ENCODE measurements at regions not wholly inside any gene's neighbourhood (a gene's known extent, or its start where the extent isn't known, plus 50 kb on each side); places are given as distances from the start of the nearest gene placed in this dataset.

DNA sequence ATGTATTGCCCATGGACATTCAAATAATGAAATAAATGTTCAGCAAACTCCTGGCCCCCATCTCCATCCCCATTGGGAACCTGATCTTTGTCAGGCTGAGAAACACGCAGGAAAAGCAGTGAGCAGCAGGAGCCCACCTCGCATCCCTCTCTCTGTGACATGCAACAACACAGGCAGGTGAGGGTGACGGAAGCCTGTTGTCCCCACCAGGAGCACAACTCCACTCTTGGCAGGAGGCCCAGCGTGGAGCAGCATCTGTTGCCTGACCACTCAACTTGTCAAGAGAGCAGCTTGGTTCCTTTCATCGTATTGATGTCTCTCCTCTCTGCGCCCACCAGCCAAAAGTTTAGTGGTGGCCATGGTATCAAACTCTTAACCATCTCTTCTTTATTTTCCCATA lies 586.9 kb upstream of the ARID1B start:
- ATAC-seq, result no peak
- TF ChIP-seq SNAI2 (CRISPR knock-in tag; IDR thresholded peaks at IDR 0.05) (no peak), PPARA (CRISPR knock-in tag; IDR thresholded peaks at IDR 0.05; ENCODE audit: borderline replicate concordance) (no peak), BACH2 (CRISPR knock-in tag; IDR thresholded peaks at IDR 0.05; ENCODE audit: borderline replicate concordance) (no peak)

DNA sequence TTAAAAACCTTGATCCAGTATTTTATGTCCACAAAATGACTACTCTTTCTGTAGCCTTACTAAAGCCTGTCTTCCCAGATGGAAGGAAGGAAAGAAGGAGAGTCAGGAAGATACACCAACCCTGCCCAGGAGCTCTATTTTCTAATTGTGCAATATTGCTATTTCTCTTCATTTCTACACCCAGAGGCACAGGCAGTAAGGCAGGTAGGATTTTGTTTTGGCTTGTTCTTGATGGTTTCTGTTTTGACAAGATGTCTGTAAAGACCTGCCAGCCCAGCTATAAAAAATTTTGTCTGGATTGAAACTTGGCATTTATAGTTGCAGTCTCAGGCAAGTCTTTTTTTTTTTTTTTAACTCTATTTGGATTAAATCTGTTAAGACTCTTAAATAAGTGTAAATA lies 587.5 kb upstream of the ARID1B start:
- ATAC-seq, result no peak
- no peak for TF ChIP-seq PPARA (CRISPR knock-in tag; IDR thresholded peaks at IDR 0.05; ENCODE audit: borderline replicate concordance)
- TF ChIP-seq, protein P1, sequence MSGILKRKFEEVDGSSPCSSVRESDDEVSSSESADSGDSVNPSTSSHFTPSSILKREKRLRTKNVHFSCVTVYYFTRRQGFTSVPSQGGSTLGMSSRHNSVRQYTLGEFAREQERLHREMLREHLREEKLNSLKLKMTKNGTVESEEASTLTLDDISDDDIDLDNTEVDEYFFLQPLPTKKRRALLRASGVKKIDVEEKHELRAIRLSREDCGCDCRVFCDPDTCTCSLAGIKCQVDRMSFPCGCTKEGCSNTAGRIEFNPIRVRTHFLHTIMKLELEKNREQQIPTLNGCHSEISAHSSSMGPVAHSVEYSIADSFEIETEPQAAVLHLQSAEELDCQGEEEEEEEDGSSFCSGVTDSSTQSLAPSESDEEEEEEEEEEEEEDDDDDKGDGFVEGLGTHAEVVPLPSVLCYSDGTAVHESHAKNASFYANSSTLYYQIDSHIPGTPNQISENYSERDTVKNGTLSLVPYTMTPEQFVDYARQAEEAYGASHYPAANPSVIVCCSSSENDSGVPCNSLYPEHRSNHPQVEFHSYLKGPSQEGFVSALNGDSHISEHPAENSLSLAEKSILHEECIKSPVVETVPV (CRISPR knock-in tag; IDR thresholded peaks at IDR 0.05), result no peak
- TF ChIP-seq TOX (CRISPR knock-in tag; IDR thresholded peaks at IDR 0.05; ENCODE audit: borderline replicate concordance), result no peak

DNA sequence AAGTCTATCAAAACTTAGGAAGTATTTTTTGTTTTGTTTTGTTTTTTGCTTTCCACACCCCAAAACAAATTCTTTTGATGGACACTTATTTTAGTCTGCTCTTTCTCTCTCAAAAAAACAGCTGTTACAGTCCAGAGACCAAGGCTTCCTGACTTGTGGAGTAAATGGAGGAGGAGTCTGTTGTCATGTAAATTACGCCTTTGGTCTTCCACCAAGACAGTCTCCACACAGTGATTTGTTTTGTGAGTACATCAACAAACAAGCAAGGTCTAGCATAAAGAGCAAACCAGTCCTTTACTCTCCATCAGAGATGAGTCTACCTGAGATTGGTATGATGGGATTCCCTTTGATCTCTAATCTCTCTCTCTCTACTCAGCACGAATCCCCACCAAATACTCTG lies 588.0 kb upstream of the ARID1B start:
- no peak for TF ChIP-seq ZFP30 (CRISPR knock-in tag; IDR thresholded peaks at IDR 0.05)
- TF ChIP-seq SNAI2 (CRISPR knock-in tag; IDR thresholded peaks at IDR 0.05), result no peak
- TF ChIP-seq, protein P2, sequence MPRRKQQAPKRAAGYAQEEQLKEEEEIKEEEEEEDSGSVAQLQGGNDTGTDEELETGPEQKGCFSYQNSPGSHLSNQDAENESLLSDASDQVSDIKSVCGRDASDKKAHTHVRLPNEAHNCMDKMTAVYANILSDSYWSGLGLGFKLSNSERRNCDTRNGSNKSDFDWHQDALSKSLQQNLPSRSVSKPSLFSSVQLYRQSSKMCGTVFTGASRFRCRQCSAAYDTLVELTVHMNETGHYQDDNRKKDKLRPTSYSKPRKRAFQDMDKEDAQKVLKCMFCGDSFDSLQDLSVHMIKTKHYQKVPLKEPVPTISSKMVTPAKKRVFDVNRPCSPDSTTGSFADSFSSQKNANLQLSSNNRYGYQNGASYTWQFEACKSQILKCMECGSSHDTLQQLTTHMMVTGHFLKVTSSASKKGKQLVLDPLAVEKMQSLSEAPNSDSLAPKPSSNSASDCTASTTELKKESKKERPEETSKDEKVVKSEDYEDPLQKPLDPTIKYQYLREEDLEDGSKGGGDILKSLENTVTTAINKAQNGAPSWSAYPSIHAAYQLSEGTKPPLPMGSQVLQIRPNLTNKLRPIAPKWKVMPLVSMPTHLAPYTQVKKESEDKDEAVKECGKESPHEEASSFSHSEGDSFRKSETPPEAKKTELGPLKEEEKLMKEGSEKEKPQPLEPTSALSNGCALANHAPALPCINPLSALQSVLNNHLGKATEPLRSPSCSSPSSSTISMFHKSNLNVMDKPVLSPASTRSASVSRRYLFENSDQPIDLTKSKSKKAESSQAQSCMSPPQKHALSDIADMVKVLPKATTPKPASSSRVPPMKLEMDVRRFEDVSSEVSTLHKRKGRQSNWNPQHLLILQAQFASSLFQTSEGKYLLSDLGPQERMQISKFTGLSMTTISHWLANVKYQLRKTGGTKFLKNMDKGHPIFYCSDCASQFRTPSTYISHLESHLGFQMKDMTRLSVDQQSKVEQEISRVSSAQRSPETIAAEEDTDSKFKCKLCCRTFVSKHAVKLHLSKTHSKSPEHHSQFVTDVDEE (CRISPR knock-in tag; IDR thresholded peaks at IDR 0.05), result no peak
- no peak for TF ChIP-seq GLIS3 (CRISPR knock-in tag; IDR thresholded peaks at IDR 0.05)
- TF ChIP-seq CSDC2 (CRISPR knock-in tag; IDR thresholded peaks at IDR 0.05), result no peak
- TF ChIP-seq ESRRG (CRISPR knock-in tag; IDR thresholded peaks at IDR 0.05), result no peak
- no peak for TF ChIP-seq ZC3H10 (CRISPR knock-in tag; IDR thresholded peaks at IDR 0.05)
- no peak for TF ChIP-seq ZNF565 (CRISPR knock-in tag; conservative IDR thresholded peaks at IDR 0.05; ENCODE audit: low read depth)
- no peak for TF ChIP-seq OSR1 (CRISPR knock-in tag; IDR thresholded peaks at IDR 0.05)
- no peak for TF ChIP-seq TCF4 (CRISPR knock-in tag; IDR thresholded peaks at IDR 0.05; ENCODE audit: borderline replicate concordance)
- TF ChIP-seq, protein P1 (CRISPR knock-in tag; IDR thresholded peaks at IDR 0.05), result no peak
- no peak for TF ChIP-seq RARB (CRISPR knock-in tag; IDR thresholded peaks at IDR 0.05)
- TF ChIP-seq TOX (CRISPR knock-in tag; IDR thresholded peaks at IDR 0.05; ENCODE audit: borderline replicate concordance), result no peak
- no peak for ATAC-seq

DNA sequence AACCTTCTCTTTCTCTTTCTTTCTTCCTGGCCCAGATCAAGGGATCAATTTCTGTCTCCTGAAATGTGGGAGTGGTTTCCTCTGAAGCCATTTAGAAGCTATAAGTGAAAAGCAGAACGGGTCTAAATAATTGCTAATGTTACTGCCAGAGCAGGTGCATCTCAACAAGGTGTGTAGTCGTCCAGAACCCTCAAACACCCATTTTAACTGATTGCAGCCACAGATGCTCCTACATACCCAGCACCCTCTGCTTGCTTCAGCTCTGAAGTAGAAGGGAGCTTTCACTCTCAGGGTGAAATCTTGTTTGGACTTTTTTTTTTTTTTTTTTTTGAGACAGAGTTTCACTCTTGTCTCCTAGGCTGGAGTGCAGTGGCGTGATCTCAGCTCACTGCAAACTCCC lies 592.1 kb upstream of the ARID1B start:
- ATAC-seq, result no peak
- no peak for TF ChIP-seq ISL1 (CRISPR knock-in tag; IDR thresholded peaks at IDR 0.05)
- TF ChIP-seq, protein P3, sequence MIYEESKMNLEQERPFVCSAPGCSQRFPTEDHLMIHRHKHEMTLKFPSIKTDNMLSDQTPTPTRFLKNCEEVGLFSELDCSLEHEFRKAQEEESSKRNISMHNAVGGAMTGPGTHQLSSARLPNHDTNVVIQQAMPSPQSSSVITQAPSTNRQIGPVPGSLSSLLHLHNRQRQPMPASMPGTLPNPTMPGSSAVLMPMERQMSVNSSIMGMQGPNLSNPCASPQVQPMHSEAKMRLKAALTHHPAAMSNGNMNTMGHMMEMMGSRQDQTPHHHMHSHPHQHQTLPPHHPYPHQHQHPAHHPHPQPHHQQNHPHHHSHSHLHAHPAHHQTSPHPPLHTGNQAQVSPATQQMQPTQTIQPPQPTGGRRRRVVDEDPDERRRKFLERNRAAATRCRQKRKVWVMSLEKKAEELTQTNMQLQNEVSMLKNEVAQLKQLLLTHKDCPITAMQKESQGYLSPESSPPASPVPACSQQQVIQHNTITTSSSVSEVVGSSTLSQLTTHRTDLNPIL (CRISPR knock-in tag; IDR thresholded peaks at IDR 0.05; ENCODE audit: low read depth), result no peak

DNA sequence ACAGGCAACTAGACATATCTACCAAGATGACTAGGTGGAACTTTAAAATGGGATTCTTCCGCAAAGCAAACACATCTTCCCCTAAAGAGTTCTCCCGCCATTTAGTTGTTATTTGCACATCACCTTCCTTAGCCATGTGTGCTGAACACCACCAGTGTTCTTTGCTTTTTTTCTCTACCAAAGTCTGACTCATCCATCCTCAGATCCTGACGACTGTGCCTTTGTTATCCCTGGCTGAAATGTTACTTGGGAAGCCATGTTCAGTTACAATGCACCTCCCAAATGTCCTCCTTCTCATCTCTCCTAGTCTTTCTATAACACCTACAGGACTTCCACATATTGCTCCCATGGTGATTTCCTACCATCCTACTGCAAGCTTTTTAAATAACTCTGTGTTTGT lies 593.5 kb upstream of the ARID1B start:
- ATAC-seq, result no peak
- TF ChIP-seq ZNF565 (CRISPR knock-in tag; conservative IDR thresholded peaks at IDR 0.05; ENCODE audit: low read depth), result no peak
- TF ChIP-seq, protein P1 (CRISPR knock-in tag; IDR thresholded peaks at IDR 0.05), result no peak
